ENCODE measurements at regions not wholly inside any gene's neighbourhood (a gene's known extent, or its start where the extent isn't known, plus 50 kb on each side); places are given as distances from the start of the nearest gene placed in this dataset.

GRCh38 chr9:36742264-36742663 is 169.6 kb downstream of the MELK start:
- TF ChIP-seq POLR2A (IDR thresholded peaks at IDR 0.05; ENCODE audit: extremely low read depth, insufficient read length) = no peak
- TF ChIP-seq CTCF (IDR thresholded peaks at IDR 0.05; ENCODE audit: low read depth, low read length) = no peak
- no peak for TF ChIP-seq MAX (IDR thresholded peaks at IDR 0.05; ENCODE audit: low read depth, low read length)
- TF ChIP-seq MYC (IDR thresholded peaks at IDR 0.05; ENCODE audit: low read depth, low read length) = no peak
